ENCODE measurements at regions not wholly inside any gene's neighbourhood (a gene's known extent, or its start where the extent isn't known, plus 50 kb on each side); places are given as distances from the start of the nearest gene placed in this dataset.

DNA sequence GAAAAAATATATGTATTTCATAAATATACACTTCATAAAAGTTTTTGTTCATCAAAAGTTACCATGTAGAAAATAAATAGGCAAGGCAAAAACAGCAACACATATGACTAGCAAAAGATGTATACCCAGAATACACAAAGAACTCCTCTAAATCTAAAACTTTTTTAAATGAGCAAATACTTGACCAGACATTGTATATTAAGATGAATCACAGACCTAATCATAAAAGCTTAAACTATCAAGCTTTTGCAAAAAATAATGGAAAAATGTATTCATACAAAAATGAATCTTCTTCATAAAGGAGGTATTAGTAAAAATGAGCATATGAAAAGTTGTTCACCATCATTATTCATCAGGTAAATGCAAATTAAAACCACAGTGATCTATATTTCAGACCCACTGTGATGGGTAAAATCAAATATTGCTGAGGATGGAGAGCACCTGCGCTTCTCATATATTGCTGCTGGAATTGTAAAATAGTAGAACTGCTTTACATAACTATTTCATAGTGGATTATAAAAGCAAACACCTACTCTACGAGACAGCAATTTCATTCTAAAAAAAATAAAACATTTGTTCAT is 78.3 kb upstream of the RGS1 start:
- TF ChIP-seq EZH2 (IDR thresholded peaks at IDR 0.05; ENCODE audit: borderline replicate concordance, low read length) = no peak
- TF ChIP-seq, protein P1, sequence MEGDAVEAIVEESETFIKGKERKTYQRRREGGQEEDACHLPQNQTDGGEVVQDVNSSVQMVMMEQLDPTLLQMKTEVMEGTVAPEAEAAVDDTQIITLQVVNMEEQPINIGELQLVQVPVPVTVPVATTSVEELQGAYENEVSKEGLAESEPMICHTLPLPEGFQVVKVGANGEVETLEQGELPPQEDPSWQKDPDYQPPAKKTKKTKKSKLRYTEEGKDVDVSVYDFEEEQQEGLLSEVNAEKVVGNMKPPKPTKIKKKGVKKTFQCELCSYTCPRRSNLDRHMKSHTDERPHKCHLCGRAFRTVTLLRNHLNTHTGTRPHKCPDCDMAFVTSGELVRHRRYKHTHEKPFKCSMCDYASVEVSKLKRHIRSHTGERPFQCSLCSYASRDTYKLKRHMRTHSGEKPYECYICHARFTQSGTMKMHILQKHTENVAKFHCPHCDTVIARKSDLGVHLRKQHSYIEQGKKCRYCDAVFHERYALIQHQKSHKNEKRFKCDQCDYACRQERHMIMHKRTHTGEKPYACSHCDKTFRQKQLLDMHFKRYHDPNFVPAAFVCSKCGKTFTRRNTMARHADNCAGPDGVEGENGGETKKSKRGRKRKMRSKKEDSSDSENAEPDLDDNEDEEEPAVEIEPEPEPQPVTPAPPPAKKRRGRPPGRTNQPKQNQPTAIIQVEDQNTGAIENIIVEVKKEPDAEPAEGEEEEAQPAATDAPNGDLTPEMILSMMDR (conservative IDR thresholded peaks at IDR 0.05 in 1 of 2, IDR thresholded peaks at IDR 0.05 in 1 of 2; ENCODE audit: extremely low read depth in 1 of 2, insufficient read depth in 1 of 2, low read depth in 1 of 2, low read length in 2 of 2) = no peak

Measured in mammary epithelial cell (primary cell).